ENCODE measurements at regions not wholly inside any gene's neighbourhood (a gene's known extent, or its start where the extent isn't known, plus 50 kb on each side); places are given as distances from the start of the nearest gene placed in this dataset.

DNA sequence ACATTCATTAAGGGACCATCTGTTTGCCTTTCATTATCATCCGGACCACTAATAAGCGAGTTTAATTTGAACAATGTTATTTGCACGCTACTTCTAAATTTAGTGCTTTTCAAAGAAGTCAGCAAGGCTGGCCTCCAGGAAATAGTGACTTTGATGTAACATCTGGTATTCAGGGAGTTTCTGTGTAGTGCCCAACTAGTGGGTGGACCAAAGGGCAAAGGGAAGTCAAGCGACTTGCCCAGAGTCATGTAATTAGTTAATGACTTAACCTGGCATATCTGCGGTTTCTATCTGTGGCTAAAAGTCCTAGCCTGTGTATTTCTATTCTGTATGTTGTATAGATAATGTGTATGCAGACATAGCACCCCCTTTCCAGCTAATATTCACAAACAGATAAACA is 56.3 kb upstream of the LCORL start:
- intact Hi-C loops (cut with micrococcal nuclease) = no loop called here
- Mint-ChIP-seq H3K4me1 (peaks cover 3 to 9% (median 6%) of the 10 kb centered on the region in 4 donors), H3K36me3 (no peaks in the 10 kb centered on the region), H3K27ac (no peak overlapping the region), H3K27me3 (peaks cover 8 to 13% of the 10 kb centered on the region in 2 donors), H3K4me3 (no peak overlapping the region), H3K9me3 (peaks cover 0 to 16% (median 5%) of the 10 kb centered on the region in 8 donors)
- no peak for DNase-seq
- no peaks in the 10 kb centered on the region for H3K4me1 ChIP-seq (ENCODE audit: insufficient read depth, low read length)
- no peaks in the 10 kb centered on the region for H3K27me3 ChIP-seq (ENCODE audit: insufficient read depth, low read length)
- CTCF ChIA-PET (ENCODE audit: partially characterized antibody) = interaction anchor here (0.6 kb wide), 1 partner anchor 754 kb away, joined by 5 read pairs; no protein-coding TSS in a partner anchor
- H3K9me3 ChIP-seq (ENCODE audit: control insufficient read depth in 1 of 2, low read length in 2 of 2) = no peaks in the 10 kb centered on the region
- H3K36me3 ChIP-seq (ENCODE audit: insufficient read depth, low read length) = no peaks in the 10 kb centered on the region
- POLR2A ChIA-PET (ENCODE audit: partially characterized antibody) = no interaction called here
- H3K27ac ChIP-seq (ENCODE audit: low read depth, low read length) = no peak overlapping the region
- H3K4me3 ChIP-seq (ENCODE audit: low read length in 2 of 2) = no peak overlapping the region

DNA sequence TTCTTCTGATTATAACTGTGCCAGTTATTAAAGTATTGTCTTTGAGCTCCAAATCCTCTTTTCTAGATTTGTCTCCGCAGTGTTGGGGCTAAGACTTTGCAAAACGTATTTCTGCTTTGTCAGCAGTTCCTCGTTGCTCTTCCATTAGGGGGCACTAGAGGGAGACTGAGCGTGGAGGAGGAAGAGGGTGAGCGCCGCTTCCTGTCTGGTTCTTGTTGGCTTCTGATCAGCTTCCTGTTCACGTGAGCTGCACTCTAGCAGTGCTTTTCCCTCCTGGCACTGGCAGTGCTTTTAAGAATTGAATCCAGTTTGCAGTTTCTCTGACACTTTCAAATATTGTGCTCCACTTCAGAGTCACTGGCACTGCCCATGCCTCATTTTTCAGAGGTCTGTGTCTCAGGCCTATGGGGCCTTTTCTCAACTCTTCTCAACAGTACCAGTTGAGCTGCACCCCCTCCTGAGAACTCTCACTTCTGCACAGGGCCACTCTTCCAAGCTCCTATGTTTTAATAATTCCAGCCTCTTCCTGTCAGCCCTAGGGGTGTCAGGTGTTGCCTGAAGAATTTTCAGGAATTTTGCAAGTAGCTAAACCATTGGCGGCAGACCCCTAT is 54.4 kb upstream of the LCORL start:
- H3K4me1 Mint-ChIP-seq = peaks cover 3 to 9% (median 6%) of the 10 kb centered on the region in 4 donors
- peak overlapping the region in 1 of 8 donors; percentile 22 for H3K4me3 Mint-ChIP-seq
- Histone ChIP-seq H3K36me3 (ENCODE audit: insufficient read depth, low read length) (no peaks in the 10 kb centered on the region), H3K4me3 (ENCODE audit: low read length in 2 of 2) (no peak overlapping the region), H3K4me1 (ENCODE audit: insufficient read depth, low read length) (no peaks in the 10 kb centered on the region), H3K9me3 (ENCODE audit: control insufficient read depth in 1 of 2, low read length in 2 of 2) (no peaks in the 10 kb centered on the region), H3K27ac (ENCODE audit: low read depth, low read length) (no peak overlapping the region), H3K27me3 (ENCODE audit: insufficient read depth, low read length) (no peaks in the 10 kb centered on the region)
- ChIA-PET CTCF (ENCODE audit: partially characterized antibody) (no interaction called here), POLR2A (ENCODE audit: partially characterized antibody) (no interaction called here)
- peak overlapping the region in 1 of 7 donors; percentile 31 for H3K27ac Mint-ChIP-seq
- H3K27me3 Mint-ChIP-seq = peaks cover 21 to 24% of the 10 kb centered on the region in 2 donors
- peaks cover 0 to 16% (median 7%) of the 10 kb centered on the region in 8 donors for H3K9me3 Mint-ChIP-seq
- no peaks in the 10 kb centered on the region for H3K36me3 Mint-ChIP-seq
- DNase-seq = peak; percentile 20 to 52 (median 44)
- intact Hi-C loops (cut with micrococcal nuclease) = no loop called here

DNA sequence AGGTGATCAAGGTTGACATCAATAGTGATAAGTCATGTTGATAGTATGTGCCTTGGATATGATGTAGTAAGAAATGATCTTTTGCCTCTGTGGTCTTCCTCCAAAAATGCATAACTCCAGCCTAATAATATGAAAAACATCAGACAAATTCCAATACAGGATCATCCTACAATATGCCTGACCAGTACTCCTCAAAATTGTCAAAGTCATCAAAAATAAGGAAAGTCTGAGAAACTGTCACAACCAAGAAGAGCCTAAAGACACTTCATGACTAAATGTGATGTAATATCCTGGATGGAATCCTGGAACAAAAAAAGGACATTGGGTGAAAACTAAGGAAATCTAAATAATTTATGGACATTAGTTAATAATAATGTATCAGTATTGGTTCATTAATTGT is 50.3 kb upstream of the LCORL start:
- Histone ChIP-seq H3K4me3 (ENCODE audit: low read length in 2 of 2) (no peak overlapping the region), H3K4me1 (ENCODE audit: insufficient read depth, low read length) (no peaks in the 10 kb centered on the region), H3K27ac (ENCODE audit: low read depth, low read length) (no peak overlapping the region), H3K9me3 (ENCODE audit: control insufficient read depth in 1 of 2, low read length in 2 of 2) (no peaks in the 10 kb centered on the region), H3K36me3 (ENCODE audit: insufficient read depth, low read length) (no peaks in the 10 kb centered on the region), H3K27me3 (ENCODE audit: insufficient read depth, low read length) (no peaks in the 10 kb centered on the region)
- ChIA-PET CTCF (ENCODE audit: partially characterized antibody) (no interaction called here), POLR2A (ENCODE audit: partially characterized antibody) (no interaction called here)
- Mint-ChIP-seq H3K36me3 (no peaks in the 10 kb centered on the region), H3K27me3 (peaks cover 38 to 43% of the 10 kb centered on the region in 2 donors), H3K4me3 (no peak overlapping the region), H3K4me1 (peaks cover 3 to 9% (median 6%) of the 10 kb centered on the region in 4 donors), H3K27ac (no peak overlapping the region), H3K9me3 (peaks cover 0 to 13% (median 6%) of the 10 kb centered on the region in 8 donors)
- no peak for DNase-seq
- intact Hi-C loops (cut with micrococcal nuclease) = no loop called here

Measured in CD4-positive, alpha-beta memory T cell (primary cell).